IMR-90 (cell line): ENCODE measurements at regions not wholly inside any gene's neighbourhood (a gene's known extent, or its start where the extent isn't known, plus 50 kb on each side); places are given as distances from the start of the nearest gene placed in this dataset.

Experiments
- ATAC-seq: fragments of 200-7000 bp; cut with Tn5 transposase; 2 replicates; pipeline ENCODE4 v1.9.1; 2020; ENCODE audit warnings: low read depth, mild to moderate bottlenecking, moderate library complexity
- BruUV-seq: library from RNA; stranded (reverse); fragments of 400-500 nt; replicated peaks from 2 replicates; lab custom pipeline; 2021; lab: Mats Ljungman, UMichigan
- CTCF ChIA-PET: fragments of 300-600 bp; formaldehyde crosslinking; extraction: SDS; loops from one replicate; lab custom pipeline; 2021; ENCODE audit warnings: antibody characterized with exemption; lab: Yijun Ruan, JAX
- POLR2A ChIA-PET: fragments of 300-600 bp; sonication (Branson Sonifier 250); formaldehyde crosslinking; loops from one replicate; lab custom pipeline; 2022; ENCODE audit warnings: antibody characterized with exemption; ENCODE audit not compliant: unreplicated experiment; lab: Charles Lee
- DNase-seq: peaks from one replicate; pipeline ENCODE4 v3.0.0; 2013
- H2AFZ ChIP-seq: replicated peaks from 2 replicates; pipeline ENCODE3; 2013; ENCODE audit warnings: low read length, mild to moderate bottlenecking; ENCODE audit not compliant: poor library complexity
- H2AK5ac ChIP-seq: 2 replicates; pipeline ENCODE4 v1.6.1; 2013; ENCODE audit warnings: low read depth, low read length, inconsistent platforms
- H2AK9ac ChIP-seq: replicated peaks from 2 replicates; pipeline ENCODE3; 2013; ENCODE audit warnings: mild to moderate bottlenecking, low read depth, low read length, moderate library complexity; ENCODE audit not compliant: poor library complexity
- H2BK120ac ChIP-seq: 2 replicates; pipeline ENCODE4 v1.6.1; 2013; ENCODE audit warnings: low read depth, low read length, inconsistent platforms
- H2BK15ac ChIP-seq: 3 replicates; pipeline ENCODE4 v1.6.1; 2013; ENCODE audit warnings: low read depth, low read length, inconsistent platforms
- H2BK20ac ChIP-seq: 2 replicates; pipeline ENCODE4 v1.6.1; 2013; ENCODE audit warnings: low read depth, mild to moderate bottlenecking, inconsistent platforms, low read length, moderate library complexity
- H2BK5ac ChIP-seq: 2 replicates; pipeline ENCODE4 v1.6.1; 2013; ENCODE audit warnings: mild to moderate bottlenecking, low read depth, low read length, inconsistent platforms; ENCODE audit not compliant: poor library complexity, severe bottlenecking
- H3K14ac ChIP-seq: replicated peaks from 2 replicates; pipeline ENCODE4 v1.6.1; 2013; ENCODE audit warnings: low read depth, low read length, inconsistent platforms
- H3K18ac ChIP-seq: 2 replicates; pipeline ENCODE4 v1.6.1; 2013; ENCODE audit warnings: low read depth, low read length, control low read depth
- H3K23ac ChIP-seq: 2 replicates; pipeline ENCODE4 v1.6.1; 2013; ENCODE audit warnings: low read depth, low read length, inconsistent platforms
- H3K27ac ChIP-seq: 2 replicates; pipeline ENCODE4 v1.5.1; 2013; ENCODE audit warnings: mild to moderate bottlenecking, control low read depth, low read length; ENCODE audit not compliant: insufficient read depth
- H3K27me3 ChIP-seq: 2 replicates; pipeline ENCODE4 v1.6.1; 2013; ENCODE audit warnings: low read length; ENCODE audit not compliant: control insufficient read depth, insufficient read depth
- H3K36me3 ChIP-seq: 2 replicates; pipeline ENCODE4 v1.6.1; 2013; ENCODE audit warnings: low read length, mixed read lengths; ENCODE audit not compliant: control insufficient read depth, insufficient read depth
- H3K4ac ChIP-seq: 2 replicates; pipeline ENCODE4 v1.6.1; 2013; ENCODE audit warnings: low read depth, low read length, inconsistent platforms
- H3K4me1 ChIP-seq: 2 replicates; pipeline ENCODE4 v1.6.1; 2013; ENCODE audit warnings: low read length, mixed read lengths; ENCODE audit not compliant: control insufficient read depth, insufficient read depth
- H3K4me2 ChIP-seq: 2 replicates; pipeline ENCODE4 v1.6.1; 2013; ENCODE audit warnings: low read depth, mild to moderate bottlenecking, control low read depth, low read length, moderate library complexity
- H3K4me3 ChIP-seq: 2 replicates; pipeline ENCODE4 v1.5.1; 2013; ENCODE audit warnings: low read depth, mild to moderate bottlenecking, control low read depth, low read length, moderate library complexity; ENCODE audit not compliant: insufficient read depth
- H3K56ac ChIP-seq: 2 replicates; pipeline ENCODE4 v1.6.1; 2013; ENCODE audit warnings: low read length, inconsistent platforms; ENCODE audit not compliant: insufficient read depth; ENCODE audit errors: extremely low read depth
- H3K79me1 ChIP-seq, 2 experiments: 2 replicates each; pipeline ENCODE4 v1.6.1; 2013; ENCODE audit warnings: low read length in 2 of 2, inconsistent platforms in 1 of 2, low read depth in 1 of 2
- H3K9ac ChIP-seq: 2 replicates; pipeline ENCODE4 v1.6.1; 2013; ENCODE audit warnings: low read depth, low read length, control low read depth
- H3K9me1 ChIP-seq: 2 replicates; pipeline ENCODE4 v1.6.1; 2013; ENCODE audit warnings: low read length, inconsistent platforms; ENCODE audit not compliant: insufficient read depth
- H3K9me3 ChIP-seq: 2 replicates; pipeline ENCODE4 v1.6.1; 2013; ENCODE audit warnings: low read length; ENCODE audit not compliant: control insufficient read depth, insufficient read depth
- H4K20me1 ChIP-seq: 2 replicates; pipeline ENCODE4 v1.6.1; 2013; ENCODE audit warnings: low read length, inconsistent platforms; ENCODE audit not compliant: insufficient read depth
- H4K5ac ChIP-seq: 2 replicates; pipeline ENCODE4 v1.6.1; 2013; ENCODE audit warnings: mild to moderate bottlenecking, low read depth, low read length, control low read depth
- H4K8ac ChIP-seq, 2 experiments: 2 replicates each; pipeline ENCODE4 v1.6.1; 2013; ENCODE audit warnings: low read depth in 2 of 2, low read length in 2 of 2, control low read depth in 1 of 2, inconsistent platforms in 1 of 2
- H4K91ac ChIP-seq: 2 replicates; pipeline ENCODE4 v1.6.1; 2013; ENCODE audit warnings: low read depth, low read length, inconsistent platforms; ENCODE audit not compliant: insufficient read depth
- BHLHE40 ChIP-seq: fragments of 150-350 bp; IDR thresholded peaks from 2 replicates; pipeline ENCODE4 v1.6.1; 2016; ENCODE audit warnings: mild to moderate bottlenecking, low read depth, low read length
- CEBPB ChIP-seq: IDR thresholded peaks from 2 replicates; pipeline ENCODE4 v1.6.1; 2012; ENCODE audit warnings: low read depth, low read length, improper control_type of control experiment
- CHD1 ChIP-seq: IDR thresholded peaks from 2 replicates; pipeline ENCODE4 v1.6.1; 2012; ENCODE audit warnings: low read depth, low read length, improper control_type of control experiment
- FOS ChIP-seq: fragments of 150-350 bp; IDR thresholded peaks from 2 replicates; pipeline ENCODE4 v1.6.1; 2016; ENCODE audit warnings: low read depth, low read length
- MAFK ChIP-seq: IDR thresholded peaks from 2 replicates; pipeline ENCODE4 v1.6.1; 2012; ENCODE audit warnings: low read depth, low read length, improper control_type of control experiment
- MAZ ChIP-seq: IDR thresholded peaks from 2 replicates; pipeline ENCODE4 v1.6.1; 2012; ENCODE audit warnings: low read depth, mild to moderate bottlenecking, low read length, improper control_type of control experiment, moderate library complexity, borderline replicate concordance
- MXI1 ChIP-seq: IDR thresholded peaks from 2 replicates; pipeline ENCODE4 v1.6.1; 2012; ENCODE audit warnings: low read depth, mild to moderate bottlenecking, low read length, moderate library complexity, borderline replicate concordance
- NFE2L2 ChIP-seq: fragments of 150-350 bp; IDR thresholded peaks from 2 replicates; pipeline ENCODE4 v1.6.1; 2016; ENCODE audit warnings: low read depth, mild to moderate bottlenecking, low read length
- POLR2A ChIP-seq: IDR thresholded peaks from 2 replicates; pipeline ENCODE4 v1.6.1; 2012; ENCODE audit warnings: mild to moderate bottlenecking, low read depth, low read length
- RAD21 ChIP-seq: IDR thresholded peaks from 2 replicates; pipeline ENCODE4 v1.6.1; 2012; ENCODE audit warnings: low read length, improper control_type of control experiment
- RCOR1 ChIP-seq: IDR thresholded peaks from 2 replicates; pipeline ENCODE4 v1.6.1; 2012; ENCODE audit warnings: mild to moderate bottlenecking, low read length, improper control_type of control experiment; ENCODE audit not compliant: insufficient replicate concordance
- RFX5 ChIP-seq: IDR thresholded peaks from 2 replicates; pipeline ENCODE4 v1.8.0; 2012; ENCODE audit warnings: low read depth, mild to moderate bottlenecking, low read length, moderate library complexity
- SMC3 ChIP-seq: fragments of 150-350 bp; IDR thresholded peaks from 2 replicates; pipeline ENCODE4 v1.6.1; 2016; ENCODE audit warnings: low read depth, mild to moderate bottlenecking, antibody characterized with exemption, low read length, moderate library complexity
- WGBS, 2 experiments: methylation state at CpG; one replicate each; pipeline versions ENCODE4 v1.1.5 to v1.1.7; 2013; ENCODE audit warnings: missing lambda C conversion rate in 2 of 2; ENCODE audit not compliant: insufficient read length in 1 of 2; ENCODE audit errors: extremely low coverage in 2 of 2; 5-methylcytosine and 5-hydroxymethylcytosine counted together
- dilution Hi-C: fragments of 300-500 bp; cut with HindIII; formaldehyde crosslinking; loops from one replicate; pipeline ENCODE4 v1.14.3; 2018; ENCODE audit warnings: low sequenced_read_pairs; ENCODE audit not compliant: unreplicated experiment
- in situ Hi-C: fragments of 300-500 bp; cut with MboI; formaldehyde crosslinking; loops from 3 replicates; pipeline ENCODE4 v1.14.3; 2019; ENCODE audit warnings: low sequenced_read_pairs, inconsistent platforms, mixed read lengths
- intact Hi-C: fragments of 100-400 bp; cut with micrococcal nuclease; formaldehyde crosslinking; loops from 2 replicates; pipeline ENCODE4 v1.10.0; 2022
- TF ChIP-seq, protein P1 (sequence below): fragments of 150-350 bp; IDR thresholded peaks from 2 replicates; pipeline ENCODE4 v1.6.1; 2016; ENCODE audit warnings: low read depth, mild to moderate bottlenecking, low read length, moderate library complexity, borderline replicate concordance
- TF ChIP-seq, protein P2 (sequence below): fragments of 150-350 bp; IDR thresholded peaks from 2 replicates; pipeline ENCODE4 v1.6.1; 2017; ENCODE audit warnings: mild to moderate bottlenecking, antibody characterized with exemption, low read length, low read depth
- TF ChIP-seq, protein P3 (sequence below): conservative IDR thresholded peaks from 2 replicates; pipeline ENCODE4 v1.5.1; 2012; ENCODE audit warnings: mild to moderate bottlenecking, low read depth, low read length, improper control_type of control experiment

DNA sequence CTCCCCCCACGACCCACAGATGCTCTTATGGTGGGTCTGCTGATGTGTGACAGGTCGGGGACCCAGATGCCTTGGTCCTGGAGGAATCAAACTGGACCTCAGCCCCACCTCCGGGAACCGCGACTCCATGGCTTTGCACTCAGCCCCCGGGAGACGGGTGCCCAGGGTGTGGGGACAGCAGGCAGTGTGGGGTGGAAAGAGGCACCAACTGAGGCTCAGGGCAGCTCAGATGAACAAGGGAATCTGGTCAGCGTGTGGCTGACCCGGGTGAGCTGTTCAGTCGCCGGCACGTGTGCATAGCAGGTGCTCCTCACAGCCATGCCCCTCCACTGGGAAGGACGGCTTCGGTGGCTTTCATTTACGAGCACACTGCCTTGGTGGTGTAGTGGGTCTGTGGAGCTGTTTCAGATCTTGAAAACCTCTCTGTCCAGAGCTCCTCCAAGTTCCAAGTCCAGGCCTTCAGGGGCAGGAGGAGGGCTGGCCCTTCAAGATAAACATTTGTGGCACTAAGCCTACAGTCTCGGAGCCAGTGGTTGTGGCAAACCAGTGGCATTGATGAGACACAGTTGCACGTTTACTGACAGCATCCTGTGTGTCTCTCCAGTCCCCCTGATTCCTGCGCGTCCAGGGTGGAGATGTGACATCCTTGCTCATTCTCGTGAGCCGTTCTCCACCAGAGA is 471.2 kb upstream of the HS6ST1 start:
- ChIA-PET POLR2A (no interaction called here), CTCF (no interaction called here)
- no peak overlapping the region for H3K27ac ChIP-seq
- ATAC-seq, result no peak
- TF ChIP-seq, protein P1, sequence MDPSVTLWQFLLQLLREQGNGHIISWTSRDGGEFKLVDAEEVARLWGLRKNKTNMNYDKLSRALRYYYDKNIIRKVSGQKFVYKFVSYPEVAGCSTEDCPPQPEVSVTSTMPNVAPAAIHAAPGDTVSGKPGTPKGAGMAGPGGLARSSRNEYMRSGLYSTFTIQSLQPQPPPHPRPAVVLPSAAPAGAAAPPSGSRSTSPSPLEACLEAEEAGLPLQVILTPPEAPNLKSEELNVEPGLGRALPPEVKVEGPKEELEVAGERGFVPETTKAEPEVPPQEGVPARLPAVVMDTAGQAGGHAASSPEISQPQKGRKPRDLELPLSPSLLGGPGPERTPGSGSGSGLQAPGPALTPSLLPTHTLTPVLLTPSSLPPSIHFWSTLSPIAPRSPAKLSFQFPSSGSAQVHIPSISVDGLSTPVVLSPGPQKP, result no peak
- TF ChIP-seq CEBPB (no peak), FOS (no peak), RAD21 (no peak), CHD1 (no peak), MAZ (no peak), MXI1 (no peak), RFX5 (no peak), NFE2L2 (no peak), RCOR1 (no peak), SMC3 (no peak), BHLHE40 (no peak), POLR2A (no peak), MAFK (no peak)
- TF ChIP-seq, protein P2, sequence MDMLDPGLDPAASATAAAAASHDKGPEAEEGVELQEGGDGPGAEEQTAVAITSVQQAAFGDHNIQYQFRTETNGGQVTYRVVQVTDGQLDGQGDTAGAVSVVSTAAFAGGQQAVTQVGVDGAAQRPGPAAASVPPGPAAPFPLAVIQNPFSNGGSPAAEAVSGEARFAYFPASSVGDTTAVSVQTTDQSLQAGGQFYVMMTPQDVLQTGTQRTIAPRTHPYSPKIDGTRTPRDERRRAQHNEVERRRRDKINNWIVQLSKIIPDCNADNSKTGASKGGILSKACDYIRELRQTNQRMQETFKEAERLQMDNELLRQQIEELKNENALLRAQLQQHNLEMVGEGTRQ, result no peak
- TF ChIP-seq, protein P3, sequence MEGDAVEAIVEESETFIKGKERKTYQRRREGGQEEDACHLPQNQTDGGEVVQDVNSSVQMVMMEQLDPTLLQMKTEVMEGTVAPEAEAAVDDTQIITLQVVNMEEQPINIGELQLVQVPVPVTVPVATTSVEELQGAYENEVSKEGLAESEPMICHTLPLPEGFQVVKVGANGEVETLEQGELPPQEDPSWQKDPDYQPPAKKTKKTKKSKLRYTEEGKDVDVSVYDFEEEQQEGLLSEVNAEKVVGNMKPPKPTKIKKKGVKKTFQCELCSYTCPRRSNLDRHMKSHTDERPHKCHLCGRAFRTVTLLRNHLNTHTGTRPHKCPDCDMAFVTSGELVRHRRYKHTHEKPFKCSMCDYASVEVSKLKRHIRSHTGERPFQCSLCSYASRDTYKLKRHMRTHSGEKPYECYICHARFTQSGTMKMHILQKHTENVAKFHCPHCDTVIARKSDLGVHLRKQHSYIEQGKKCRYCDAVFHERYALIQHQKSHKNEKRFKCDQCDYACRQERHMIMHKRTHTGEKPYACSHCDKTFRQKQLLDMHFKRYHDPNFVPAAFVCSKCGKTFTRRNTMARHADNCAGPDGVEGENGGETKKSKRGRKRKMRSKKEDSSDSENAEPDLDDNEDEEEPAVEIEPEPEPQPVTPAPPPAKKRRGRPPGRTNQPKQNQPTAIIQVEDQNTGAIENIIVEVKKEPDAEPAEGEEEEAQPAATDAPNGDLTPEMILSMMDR, result no peak
- no peaks in the 10 kb centered on the region for H3K27me3 ChIP-seq
- H3K18ac ChIP-seq, result no peak overlapping the region
- no peak overlapping the region for H4K91ac ChIP-seq
- no peak overlapping the region for H3K56ac ChIP-seq
- H3K36me3 ChIP-seq, result no peaks in the 10 kb centered on the region
- H3K14ac ChIP-seq, result no peak overlapping the region
- H2AK9ac ChIP-seq, result no peak overlapping the region
- H4K5ac ChIP-seq, result no peak overlapping the region
- H3K9me3 ChIP-seq, result peaks cover 3% of the 10 kb centered on the region; the same call in 1 of the 2 replicates
- no TSS peak for BruUV-seq
- no peak overlapping the region for H2AFZ ChIP-seq
- H2BK15ac ChIP-seq, result no peak overlapping the region
- H2AK5ac ChIP-seq, result no peak overlapping the region
- H2BK120ac ChIP-seq, result no peak overlapping the region
- H4K20me1 ChIP-seq, result no peaks in the 10 kb centered on the region
- no peaks in the 10 kb centered on the region for H3K4me1 ChIP-seq
- intact Hi-C loops, result no loop called here
- H3K79me1 ChIP-seq, result no peaks in the 10 kb centered on the region
- no peak overlapping the region for H3K4me2 ChIP-seq
- H2BK20ac ChIP-seq, result no peak overlapping the region
- no peak for DNase-seq
- dilution Hi-C loops, result no loop called here
- no peak overlapping the region for H4K8ac ChIP-seq
- H3K4me3 ChIP-seq, result no peak overlapping the region
- H2BK5ac ChIP-seq, result no peak overlapping the region
- no peak overlapping the region for H3K4ac ChIP-seq
- no peak overlapping the region for H3K9ac ChIP-seq
- WGBS, 2 experiments, result 70% methylated on average over 4 of the region's 21 CpGs; no CpG with 5 or more reads in 1 of the 2 experiments
- in situ Hi-C loops, result no loop called here
- no peaks in the 10 kb centered on the region for H3K9me1 ChIP-seq
- no peak overlapping the region for H3K23ac ChIP-seq
